ENCODE measurements at regions not wholly inside any gene's neighbourhood (a gene's known extent, or its start where the extent isn't known, plus 50 kb on each side); places are given as distances from the start of the nearest gene placed in this dataset.

DNA sequence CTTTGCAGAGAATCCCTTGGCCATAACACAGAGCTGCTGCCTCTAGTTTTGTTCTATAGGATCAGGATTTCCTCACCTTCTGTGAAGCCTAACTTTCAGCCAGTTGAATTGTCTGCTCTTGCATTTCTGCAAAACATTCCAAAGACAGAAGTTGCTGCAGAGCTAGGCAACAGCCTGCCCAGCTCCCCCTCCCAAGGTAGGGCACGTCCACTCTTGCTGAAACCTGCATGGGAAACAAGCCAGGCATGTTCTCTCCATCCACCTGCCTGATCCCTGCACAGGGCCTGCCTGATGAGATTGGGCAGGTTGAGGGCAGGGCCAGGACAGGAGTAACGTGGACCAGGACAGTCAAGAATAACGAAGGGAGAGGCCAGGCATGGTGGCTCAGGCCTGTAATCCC lies 58.9 kb upstream of the NAA20 start:
- TF ChIP-seq, protein P1, sequence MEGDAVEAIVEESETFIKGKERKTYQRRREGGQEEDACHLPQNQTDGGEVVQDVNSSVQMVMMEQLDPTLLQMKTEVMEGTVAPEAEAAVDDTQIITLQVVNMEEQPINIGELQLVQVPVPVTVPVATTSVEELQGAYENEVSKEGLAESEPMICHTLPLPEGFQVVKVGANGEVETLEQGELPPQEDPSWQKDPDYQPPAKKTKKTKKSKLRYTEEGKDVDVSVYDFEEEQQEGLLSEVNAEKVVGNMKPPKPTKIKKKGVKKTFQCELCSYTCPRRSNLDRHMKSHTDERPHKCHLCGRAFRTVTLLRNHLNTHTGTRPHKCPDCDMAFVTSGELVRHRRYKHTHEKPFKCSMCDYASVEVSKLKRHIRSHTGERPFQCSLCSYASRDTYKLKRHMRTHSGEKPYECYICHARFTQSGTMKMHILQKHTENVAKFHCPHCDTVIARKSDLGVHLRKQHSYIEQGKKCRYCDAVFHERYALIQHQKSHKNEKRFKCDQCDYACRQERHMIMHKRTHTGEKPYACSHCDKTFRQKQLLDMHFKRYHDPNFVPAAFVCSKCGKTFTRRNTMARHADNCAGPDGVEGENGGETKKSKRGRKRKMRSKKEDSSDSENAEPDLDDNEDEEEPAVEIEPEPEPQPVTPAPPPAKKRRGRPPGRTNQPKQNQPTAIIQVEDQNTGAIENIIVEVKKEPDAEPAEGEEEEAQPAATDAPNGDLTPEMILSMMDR (IDR thresholded peaks at IDR 0.05), result no peak
- TF ChIP-seq POLR2A (IDR thresholded peaks at IDR 0.05), result no peak
